GM12864 (cell line): ENCODE measurements at regions not wholly inside any gene's neighbourhood (a gene's known extent, or its start where the extent isn't known, plus 50 kb on each side); places are given as distances from the start of the nearest gene placed in this dataset.
"Not testable (repeated sequence)": the region's sequence is repeated elsewhere in the genome, so short reads cannot be mapped to it uniquely, and the experiment has no call there.

Experiments used
- DNase-seq: peaks from one replicate; pipeline ENCODE4 v3.0.0-alpha.2; 2011; ENCODE audit warnings: low read depth
- H3K4me3 ChIP-seq: 2 replicates; pipeline ENCODE4 v1.5.1; 2011; ENCODE audit warnings: mild to moderate bottlenecking, low read depth, low read length, control low read depth
- TF ChIP-seq, protein P1 (sequence below): IDR thresholded peaks from 2 replicates; pipeline ENCODE4 v1.5.1; 2011; ENCODE audit warnings: low read depth, mild to moderate bottlenecking, moderate library complexity, low read length, control low read depth, inconsistent platforms; ENCODE audit errors: missing control alignments

DNA sequence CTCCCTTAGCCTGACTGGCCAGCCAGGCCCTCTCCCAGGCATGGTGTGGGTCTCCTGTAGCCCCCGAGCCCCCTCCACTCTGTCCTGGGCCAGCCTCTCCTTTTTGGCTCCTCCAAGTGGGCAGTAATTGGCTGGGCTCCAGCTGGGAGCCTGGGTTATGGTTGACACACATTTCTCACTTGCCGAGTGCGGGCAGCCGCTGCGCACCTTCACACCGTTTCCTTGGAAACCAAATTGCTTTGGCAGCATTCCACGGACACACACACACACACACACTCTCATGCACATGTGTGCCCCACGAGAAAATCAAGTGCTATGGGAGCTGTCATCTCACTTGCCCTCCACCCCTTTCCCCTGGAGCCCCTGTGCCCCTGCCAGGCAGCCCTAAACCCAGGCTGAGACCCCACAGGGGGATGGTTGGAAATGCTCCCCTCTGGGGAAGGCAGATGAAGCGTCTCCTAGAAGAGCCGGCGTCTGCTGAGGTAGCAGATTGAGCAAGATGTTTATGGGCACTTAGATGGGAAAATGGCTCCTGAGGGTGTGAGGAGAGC lies 402.7 kb upstream of the TNRC6C start:
- H3K4me3 ChIP-seq: no peak overlapping the region
- TF ChIP-seq, protein P1, sequence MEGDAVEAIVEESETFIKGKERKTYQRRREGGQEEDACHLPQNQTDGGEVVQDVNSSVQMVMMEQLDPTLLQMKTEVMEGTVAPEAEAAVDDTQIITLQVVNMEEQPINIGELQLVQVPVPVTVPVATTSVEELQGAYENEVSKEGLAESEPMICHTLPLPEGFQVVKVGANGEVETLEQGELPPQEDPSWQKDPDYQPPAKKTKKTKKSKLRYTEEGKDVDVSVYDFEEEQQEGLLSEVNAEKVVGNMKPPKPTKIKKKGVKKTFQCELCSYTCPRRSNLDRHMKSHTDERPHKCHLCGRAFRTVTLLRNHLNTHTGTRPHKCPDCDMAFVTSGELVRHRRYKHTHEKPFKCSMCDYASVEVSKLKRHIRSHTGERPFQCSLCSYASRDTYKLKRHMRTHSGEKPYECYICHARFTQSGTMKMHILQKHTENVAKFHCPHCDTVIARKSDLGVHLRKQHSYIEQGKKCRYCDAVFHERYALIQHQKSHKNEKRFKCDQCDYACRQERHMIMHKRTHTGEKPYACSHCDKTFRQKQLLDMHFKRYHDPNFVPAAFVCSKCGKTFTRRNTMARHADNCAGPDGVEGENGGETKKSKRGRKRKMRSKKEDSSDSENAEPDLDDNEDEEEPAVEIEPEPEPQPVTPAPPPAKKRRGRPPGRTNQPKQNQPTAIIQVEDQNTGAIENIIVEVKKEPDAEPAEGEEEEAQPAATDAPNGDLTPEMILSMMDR: no peak
- DNase-seq: no peak

DNA sequence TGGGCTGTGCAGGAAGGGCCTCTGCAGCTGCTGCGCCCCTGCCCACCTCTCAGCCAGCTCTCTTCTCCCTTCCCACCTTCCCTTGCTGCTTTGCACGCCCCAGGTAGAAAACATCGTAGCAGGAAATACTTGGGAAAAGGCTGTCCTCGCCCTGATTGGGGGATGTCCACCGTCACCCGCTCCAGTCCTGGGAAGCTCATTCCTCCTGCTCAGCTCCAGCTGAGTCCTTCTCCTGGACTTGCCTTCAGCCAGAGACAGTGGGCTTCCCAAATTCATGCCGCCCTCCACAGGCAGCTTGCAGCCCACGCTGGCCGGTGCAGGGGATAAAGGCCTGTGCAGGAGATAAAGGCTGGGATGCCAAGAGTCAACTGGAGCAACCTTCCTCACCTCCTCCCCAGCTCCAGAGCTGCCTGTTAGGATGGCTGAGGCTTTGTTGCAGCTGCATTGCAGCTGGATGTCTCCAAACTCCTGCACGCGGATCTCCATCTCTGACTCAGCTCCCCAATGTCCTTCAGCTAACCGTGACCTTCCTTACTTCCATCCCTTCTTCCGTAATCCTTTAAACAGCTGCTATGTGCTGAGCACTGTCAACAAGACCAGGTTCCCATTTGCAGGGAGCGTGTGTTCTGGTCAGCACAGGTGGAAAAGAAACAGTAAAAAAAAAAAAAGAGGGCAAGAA lies 402.0 kb upstream of the TNRC6C start:
- H3K4me3 ChIP-seq: no peak overlapping the region
- TF ChIP-seq, protein P1: no peak
- DNase-seq: no peak

DNA sequence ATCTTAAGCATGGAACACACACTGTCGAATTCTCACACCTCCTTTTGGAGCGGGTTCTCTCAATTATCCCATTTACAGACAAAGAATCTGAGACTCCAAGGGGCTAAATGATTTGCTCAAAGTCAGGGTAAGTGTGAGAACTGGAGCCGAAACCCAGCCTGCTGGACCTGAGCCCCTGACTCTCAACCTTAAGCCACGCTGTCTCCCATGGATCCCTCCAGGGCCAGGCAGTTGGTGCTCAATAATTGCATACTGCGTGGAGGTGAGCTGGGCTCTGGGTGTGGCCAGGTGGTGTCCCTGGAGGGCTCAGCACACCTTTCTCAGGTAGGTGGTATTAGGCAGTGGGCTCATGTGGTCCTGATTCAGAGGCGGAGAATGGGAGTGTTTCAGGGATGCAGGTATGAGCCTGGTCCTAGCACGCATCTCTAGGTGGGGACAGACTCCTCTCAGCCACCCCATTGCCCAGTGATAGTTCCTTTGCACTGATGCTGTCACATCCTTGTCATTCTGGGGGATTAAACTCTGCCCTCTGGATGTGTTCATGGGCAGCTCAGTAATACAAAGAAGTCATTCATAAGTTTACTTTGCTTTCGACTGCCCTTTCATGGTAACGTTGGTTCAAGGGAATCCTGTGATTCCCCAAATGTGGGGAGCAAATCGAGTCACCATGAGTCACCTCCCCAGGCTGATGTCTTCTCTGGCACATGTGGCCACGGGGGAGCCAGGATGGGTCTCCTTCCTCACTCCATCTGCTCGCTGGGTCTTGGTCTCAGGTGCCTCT lies 399.5 kb upstream of the TNRC6C start:
- TF ChIP-seq, protein P1: no peak
- no peak overlapping the region for H3K4me3 ChIP-seq
- DNase-seq: no peak

DNA sequence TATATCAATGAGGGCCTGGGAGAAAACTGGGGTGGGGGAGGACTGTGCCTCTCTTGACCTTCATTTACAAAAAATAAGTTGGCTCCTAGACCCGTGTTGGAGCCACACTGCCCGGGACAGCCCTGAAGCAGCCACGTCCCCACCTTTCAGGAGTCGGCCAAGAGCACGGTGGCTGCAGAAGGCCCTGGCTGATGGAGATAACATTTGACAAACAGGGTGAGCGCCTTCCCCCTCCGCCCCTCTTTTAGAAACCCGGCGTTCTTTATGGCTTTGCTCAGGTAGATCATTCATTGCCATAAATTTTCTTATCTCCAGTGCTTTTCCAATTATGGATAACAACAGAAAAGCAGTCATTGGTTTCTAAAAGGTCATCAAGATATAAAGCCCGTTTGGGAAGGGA lies 398.1 kb upstream of the TNRC6C start:
- TF ChIP-seq, protein P1: no peak
- no peak for DNase-seq
- no peak overlapping the region for H3K4me3 ChIP-seq

DNA sequence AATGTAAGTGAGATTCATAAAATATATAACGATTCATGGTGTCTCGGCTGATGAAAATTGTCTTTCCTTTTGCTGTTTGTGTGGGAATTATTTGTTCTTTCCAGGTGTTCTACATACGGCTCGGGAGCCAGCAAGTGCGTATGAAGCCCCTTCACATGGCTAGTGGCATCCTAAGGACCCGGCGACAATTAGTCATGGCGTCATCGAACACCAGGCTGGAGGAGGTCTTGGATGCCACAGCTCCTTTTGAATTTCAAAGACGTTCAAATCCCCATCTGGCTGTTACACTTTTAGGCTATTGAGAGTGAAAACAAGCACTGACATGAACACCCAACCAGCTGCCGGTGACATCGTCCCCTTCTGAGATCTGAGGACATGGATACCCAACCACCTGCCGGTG lies 397.7 kb upstream of the TNRC6C start:
- H3K4me3 ChIP-seq: no peak overlapping the region
- DNase-seq: no peak
- TF ChIP-seq, protein P1: no peak

DNA sequence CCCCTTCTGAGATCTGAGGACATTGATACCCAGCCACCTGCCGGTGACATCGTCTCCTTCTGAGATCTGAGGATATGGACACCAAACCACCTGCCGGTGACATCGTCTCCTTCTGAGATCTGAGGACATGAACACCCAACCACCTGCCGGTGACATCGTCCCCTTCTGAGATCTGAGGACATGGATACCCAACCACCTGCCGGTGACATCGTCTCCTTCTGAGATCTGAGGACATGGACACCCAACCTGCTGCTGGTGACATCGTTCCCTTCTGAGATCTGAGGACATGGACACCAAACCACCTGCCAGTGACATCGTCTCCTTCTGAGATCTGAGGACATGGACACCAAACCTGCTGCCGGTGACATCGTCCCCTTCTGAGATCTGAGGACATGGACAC lies 396.1 kb upstream of the TNRC6C start:
- H3K4me3 ChIP-seq, DNase-seq: not testable (repeated sequence)

DNA sequence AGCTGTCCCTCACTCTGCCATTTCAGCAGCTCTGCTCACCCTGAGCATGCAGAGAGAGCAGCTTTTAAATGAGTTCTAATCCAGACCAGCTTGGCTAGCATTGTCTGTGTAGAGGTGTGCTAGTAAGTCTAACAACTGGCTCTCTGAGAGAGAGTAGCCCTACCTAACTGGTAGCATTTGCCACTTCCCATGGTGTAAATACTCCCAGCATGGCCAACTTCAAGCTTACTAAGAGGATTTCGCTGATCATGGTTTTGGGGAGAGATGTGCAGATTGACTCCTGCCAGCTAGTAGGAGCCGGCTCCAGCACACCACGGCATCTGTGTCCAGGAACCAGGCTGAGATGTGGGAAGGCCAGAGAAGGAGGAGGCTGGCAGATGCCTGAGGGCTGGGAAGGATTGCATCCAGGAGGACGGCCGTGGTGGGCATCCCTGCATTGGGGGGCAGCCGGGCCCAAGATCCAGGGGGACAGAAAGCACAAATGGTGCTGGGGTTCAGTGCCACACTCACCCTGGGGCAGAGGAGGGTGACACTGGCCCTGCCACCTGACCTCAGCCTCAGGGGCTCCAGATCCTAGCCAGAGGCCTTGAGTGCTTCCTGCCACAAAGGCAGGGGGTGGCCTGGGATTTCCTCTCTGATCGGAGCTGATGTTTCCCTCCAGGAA lies 394.9 kb upstream of the TNRC6C start:
- TF ChIP-seq, protein P1: no peak
- DNase-seq: no peak

More for the DNA sequence above, 394.9 kb upstream of the TNRC6C start:
- H3K4me3 ChIP-seq: no peak overlapping the region
